GM12872 (cell line): ENCODE measurements at regions not wholly inside any gene's neighbourhood (a gene's known extent, or its start where the extent isn't known, plus 50 kb on each side); places are given as distances from the start of the nearest gene placed in this dataset.

Experiments used
- TF ChIP-seq, protein P1 (sequence below): IDR thresholded peaks from 3 replicates; pipeline ENCODE4 v1.5.1; 2011; ENCODE audit warnings: low read depth, mild to moderate bottlenecking, low read length, moderate library complexity; ENCODE audit not compliant: insufficient read depth

DNA sequence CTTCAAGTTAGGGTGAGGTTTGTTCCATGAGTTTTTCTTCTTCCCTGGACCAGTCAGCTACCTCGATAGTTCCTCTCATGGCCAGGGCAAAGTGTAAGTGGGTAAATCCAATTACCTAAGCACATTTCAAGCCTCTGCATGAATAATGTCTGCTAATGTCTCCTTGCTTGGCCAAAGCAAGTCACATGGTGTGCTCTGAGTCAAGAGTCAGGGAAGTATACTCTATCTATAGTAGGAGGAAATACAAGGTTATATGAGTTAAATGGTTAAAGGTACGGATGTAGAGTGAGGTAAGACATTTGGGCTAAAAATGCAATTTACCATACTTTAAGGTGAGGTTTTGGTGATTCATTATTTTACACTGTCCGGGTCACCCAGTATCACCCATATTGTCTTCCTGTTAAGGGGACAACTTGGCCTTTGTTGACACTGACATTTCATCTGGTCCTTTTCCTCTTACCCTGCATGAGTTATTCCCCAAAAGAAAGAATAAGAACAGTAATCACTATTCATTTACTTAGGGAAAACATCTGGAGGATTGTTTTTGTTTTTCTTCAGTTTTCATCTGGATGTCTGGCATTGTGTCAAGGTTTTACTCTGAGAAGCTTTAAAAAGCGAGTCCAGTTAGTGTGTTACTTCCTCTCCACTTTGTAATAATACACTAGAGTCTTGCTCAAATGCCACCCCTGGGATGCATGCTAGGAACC is 405.5 kb downstream of the RND3 start:
- TF ChIP-seq, protein P1, sequence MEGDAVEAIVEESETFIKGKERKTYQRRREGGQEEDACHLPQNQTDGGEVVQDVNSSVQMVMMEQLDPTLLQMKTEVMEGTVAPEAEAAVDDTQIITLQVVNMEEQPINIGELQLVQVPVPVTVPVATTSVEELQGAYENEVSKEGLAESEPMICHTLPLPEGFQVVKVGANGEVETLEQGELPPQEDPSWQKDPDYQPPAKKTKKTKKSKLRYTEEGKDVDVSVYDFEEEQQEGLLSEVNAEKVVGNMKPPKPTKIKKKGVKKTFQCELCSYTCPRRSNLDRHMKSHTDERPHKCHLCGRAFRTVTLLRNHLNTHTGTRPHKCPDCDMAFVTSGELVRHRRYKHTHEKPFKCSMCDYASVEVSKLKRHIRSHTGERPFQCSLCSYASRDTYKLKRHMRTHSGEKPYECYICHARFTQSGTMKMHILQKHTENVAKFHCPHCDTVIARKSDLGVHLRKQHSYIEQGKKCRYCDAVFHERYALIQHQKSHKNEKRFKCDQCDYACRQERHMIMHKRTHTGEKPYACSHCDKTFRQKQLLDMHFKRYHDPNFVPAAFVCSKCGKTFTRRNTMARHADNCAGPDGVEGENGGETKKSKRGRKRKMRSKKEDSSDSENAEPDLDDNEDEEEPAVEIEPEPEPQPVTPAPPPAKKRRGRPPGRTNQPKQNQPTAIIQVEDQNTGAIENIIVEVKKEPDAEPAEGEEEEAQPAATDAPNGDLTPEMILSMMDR: no peak

DNA sequence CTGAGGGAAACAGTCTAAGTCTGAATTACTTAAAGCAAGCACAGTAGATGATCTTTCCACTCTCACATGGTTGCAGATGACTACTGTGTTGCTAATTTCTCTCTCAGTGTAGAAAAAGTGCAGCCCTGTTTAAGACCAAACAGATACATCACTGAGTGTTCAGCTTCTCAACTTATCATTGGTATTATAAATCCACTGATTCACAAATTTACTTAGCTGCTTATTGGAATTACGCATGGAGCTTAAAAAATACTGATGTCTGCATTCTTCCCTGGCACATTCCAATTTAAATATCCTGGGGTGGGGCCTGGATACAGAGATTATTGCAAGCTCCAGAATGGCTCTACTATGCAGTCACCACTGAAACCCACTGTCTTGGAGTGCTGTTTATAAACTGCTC is 411.2 kb downstream of the RND3 start:
- TF ChIP-seq, protein P1: no peak

DNA sequence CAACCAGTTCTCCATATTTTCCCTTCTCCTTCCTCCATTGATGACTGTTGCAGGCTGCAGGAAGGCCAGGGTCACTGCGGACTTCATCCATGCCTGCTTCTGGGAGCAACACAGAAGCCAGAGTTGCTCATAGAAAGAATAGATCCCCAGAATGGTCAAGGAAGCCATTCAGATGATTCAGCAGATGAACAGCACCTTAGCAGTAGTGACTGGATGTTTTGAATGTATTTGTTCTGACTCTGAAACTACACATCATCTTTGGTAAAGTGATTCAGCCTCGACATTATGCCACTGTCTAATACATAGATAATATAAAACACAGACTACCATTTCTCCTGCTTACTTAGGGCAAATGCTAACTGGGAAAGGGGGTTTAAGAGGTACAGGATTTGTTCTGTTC is 411.6 kb downstream of the RND3 start:
- TF ChIP-seq, protein P1: no peak

DNA sequence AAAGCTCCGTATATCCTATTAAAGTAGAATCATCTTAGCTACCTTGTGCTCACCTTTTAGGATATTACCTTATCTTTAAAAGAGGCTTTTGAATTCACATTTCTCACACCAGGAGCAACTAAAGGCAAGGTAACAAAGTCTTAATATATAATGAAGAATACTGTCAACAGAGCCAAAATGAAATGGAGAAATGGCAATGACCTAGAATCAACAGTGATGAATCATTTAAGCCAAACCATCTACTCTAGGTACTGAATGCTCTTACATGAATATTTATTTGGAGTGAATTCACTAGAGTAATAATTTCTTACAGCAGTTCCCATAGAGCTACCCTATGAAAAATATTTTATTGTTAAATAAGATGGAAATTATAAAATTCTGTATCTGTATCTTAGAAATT is 421.0 kb downstream of the RND3 start:
- TF ChIP-seq, protein P1: no peak

DNA sequence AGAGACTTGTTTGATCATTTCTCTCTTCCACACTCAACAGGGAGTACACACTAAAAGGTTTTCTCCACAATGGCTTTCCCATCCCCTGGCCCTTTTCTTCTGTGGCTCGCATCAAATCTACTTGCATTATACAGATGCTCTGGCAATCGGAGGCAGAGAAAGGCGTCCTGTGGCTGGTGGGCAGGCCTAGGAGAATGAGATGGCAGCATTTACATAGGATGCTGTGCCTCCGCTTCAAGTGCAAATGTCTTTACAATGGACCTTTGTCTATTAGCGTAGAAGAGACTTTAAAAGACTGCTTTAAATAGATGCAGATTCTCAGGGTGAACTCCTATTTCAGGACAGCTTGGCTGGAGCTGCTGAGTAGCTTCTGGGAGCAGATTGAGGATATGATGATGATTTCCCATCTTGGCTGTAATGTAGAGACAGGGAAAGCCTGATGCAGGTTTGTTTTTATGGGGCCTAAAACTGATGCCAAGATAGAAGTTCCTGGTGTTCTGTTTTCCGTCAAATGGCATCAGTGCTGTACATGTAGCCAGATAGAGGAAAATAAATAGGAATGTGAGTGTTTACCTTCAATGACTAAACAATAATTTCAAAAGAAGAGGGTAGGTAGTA is 423.4 kb downstream of the RND3 start:
- TF ChIP-seq, protein P1: no peak

DNA sequence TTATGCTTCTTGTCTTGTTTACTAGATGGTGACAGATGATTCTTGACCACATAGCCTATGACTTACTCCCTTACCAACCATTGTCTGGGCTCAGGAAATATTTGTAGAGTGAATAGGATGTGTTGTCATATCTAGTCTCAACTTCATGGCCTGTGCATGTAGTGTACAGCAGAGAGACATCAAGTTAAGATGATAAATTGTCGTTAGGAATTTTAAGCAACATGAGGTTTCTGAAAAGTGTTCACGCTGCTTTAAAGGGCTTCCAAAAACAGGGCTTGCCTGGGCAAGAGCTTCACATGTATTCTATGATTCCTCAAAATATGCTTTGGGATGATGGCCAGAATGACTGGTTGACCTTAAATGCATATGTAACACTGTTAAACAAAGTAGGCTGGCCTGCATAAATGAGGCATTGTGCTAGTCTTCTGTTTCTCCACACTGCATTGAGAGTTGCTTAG is 424.0 kb downstream of the RND3 start:
- TF ChIP-seq, protein P1: no peak

DNA sequence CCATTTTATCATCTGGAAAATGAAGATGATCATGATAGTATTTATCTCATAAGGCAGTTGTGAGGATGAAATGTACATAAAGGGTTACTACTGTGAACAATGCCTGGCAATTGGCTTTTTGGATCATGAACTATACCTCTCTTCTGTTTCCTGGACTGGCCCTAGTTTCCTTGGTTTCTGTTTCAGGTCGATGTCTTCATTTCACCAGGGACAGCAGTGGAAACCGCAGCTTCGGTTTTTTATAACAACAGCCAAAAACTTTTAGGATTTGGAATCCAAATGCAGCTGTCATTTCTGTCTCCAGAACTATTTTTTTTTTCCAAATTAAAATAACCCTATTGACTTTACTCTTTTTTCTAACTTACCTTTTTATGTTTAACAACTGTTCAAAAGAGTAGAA is 425.1 kb downstream of the RND3 start:
- TF ChIP-seq, protein P1: no peak
